Stimulated activated CD8-positive, alpha-beta memory T cell treated with anti-CD3 and anti-CD28 coated beads, Interleukin-4, amount 100 ng/mL, for 1 hour (primary cell): ENCODE measurements at regions not wholly inside any gene's neighbourhood (a gene's known extent, or its start where the extent isn't known, plus 50 kb on each side); places are given as distances from the start of the nearest gene placed in this dataset.

Source experiments
- DNase-seq, 2 donors: peaks; one replicate each; pipeline ENCODE4 v3.0.0-alpha.2; 2020; ENCODE audit warnings: low read depth in 2 of 2, low spot score in 1 of 2

DNA sequence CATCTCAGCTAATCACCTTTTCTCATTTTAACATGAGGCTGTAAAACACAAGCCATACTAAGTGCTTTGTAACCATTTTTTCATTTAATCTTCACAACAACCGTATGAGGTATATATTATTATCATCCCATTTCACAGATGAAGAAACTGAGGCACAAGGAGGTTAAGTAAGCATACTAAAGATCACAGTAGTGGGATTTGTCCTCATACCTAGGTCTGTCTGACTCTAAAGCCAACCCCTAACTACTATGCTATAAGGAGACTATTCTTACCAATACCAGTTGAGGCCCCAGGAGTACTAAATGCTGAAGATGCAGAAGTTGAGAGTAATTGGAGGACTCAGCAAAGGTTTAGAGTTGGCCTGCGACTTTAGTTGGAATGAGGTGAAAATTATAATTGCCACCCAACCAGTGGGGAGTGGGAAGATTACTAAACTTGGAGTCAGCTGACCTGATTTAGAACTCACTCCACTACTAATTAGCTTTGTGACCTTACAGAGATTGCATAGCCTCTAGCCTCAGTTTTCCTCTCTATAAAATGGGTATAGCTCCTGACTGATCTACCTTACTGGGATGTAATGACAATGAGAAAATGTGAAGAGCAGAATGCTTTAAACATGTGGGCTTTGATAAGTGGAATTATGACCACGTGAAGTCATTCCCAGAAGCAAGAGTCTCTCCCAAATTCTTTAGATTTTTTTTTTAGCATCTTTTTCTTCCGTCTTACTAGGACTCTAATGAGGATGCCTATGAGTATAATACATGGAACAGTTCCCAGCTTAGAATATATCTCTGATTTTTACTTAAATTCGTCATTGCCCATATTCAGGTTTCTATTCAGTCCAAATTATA lies 85.8 kb upstream of the IPO9 start:
- DNase-seq, result no peak

GRCh38 chr1:201745023-201745422 lies 83.9 kb upstream of the IPO9 start:
- DNase-seq, result no peak

DNA sequence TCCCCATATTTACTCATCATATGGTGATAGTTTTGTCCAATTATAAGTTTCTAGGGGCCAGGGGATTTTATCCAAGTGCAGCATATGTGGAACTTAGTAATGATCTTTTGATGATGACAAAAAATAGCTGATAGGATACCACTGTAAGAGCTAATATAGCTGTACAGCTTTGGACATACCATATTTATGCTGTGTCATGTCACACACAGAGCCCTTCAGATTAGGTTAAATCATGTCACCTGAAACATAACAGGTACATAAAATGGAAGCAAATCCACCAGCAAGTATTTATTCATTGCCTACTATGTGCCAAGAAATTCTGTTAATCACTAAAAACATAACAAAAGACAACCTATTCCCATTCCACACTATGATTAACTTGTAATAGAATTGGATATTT lies 82.8 kb upstream of the IPO9 start:
- no peak for DNase-seq

DNA sequence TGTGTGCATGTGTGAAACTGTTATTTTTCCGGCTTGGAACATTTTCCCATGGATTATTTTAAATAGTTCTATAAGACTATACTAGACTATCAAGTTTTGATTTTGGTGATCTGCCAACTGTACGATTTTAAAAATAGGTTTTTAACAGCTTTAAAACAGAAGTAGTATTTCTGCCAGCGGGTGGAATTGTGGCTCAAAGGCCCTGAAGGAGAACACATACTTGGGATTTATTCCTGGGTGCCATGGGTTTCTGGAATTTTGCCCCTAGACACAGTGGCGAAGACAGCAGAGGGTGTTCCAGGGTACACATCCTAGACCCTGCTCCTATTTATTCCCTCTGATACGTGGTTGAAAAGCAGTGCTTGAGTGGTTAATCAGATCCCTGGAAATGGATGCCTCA lies 81.7 kb upstream of the IPO9 start:
- no peak for DNase-seq

DNA sequence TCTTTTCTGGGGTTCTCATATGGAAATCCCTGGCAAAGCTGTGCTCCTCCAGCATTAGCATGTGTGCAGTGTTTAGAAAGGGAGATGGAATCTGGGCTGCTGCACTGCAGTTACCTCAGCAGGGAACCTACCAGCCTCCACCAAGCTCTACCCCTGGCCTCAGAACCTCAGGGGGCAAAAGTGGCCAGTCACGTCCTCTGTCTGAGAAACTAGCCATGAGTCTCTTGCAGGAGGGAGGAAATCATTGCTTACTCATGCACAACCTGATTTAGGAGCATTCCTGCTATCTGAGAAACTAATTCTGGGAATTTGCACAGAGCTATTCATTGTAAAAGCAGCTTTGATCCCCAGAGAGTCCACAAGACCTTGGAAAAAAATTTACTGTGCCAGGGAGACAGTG lies 80.6 kb upstream of the IPO9 start:
- DNase-seq, result no peak

GRCh38 chr1:201749059-201749690 lies 79.8 kb upstream of the IPO9 start:
- no peak for DNase-seq

DNA sequence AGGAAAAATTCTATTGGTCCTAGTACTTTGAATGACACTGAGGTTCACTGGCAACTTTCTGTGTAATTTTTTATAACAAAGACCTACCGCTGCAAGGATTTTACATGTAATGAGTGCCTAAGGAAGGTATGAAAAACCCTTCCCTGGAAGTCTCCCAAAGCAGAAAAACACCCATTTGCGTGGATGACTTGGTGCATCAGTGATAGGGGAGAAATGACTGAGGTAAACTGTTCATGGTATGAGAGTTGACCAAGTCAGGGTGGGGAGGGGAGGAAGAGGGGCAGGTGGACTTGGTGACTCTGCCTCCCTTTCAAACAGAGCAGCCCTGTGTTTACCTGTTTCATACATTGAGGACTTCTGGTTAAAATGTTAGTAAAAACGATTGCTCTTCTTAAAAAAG lies 78.8 kb upstream of the IPO9 start:
- DNase-seq, result no peak

DNA sequence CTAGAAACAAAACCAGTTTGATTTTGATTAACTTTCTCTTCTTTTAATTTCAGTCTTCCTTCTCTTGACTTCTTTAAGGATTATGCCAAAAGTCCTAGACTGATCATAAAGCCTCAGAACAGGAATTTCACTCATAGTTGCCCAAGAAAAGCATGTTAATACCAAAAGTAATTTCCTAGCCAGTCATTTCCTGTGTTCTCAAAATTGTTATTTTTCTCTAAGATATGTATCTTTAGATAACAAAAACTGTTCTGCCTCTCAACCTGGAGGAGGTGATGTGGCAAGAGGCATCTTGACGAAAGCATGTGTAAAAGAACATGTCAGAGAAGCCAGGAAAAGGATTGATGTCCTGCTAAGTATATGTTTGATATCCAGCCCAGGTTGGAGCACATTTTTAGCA lies 78.0 kb upstream of the IPO9 start:
- DNase-seq, result no peak

DNA sequence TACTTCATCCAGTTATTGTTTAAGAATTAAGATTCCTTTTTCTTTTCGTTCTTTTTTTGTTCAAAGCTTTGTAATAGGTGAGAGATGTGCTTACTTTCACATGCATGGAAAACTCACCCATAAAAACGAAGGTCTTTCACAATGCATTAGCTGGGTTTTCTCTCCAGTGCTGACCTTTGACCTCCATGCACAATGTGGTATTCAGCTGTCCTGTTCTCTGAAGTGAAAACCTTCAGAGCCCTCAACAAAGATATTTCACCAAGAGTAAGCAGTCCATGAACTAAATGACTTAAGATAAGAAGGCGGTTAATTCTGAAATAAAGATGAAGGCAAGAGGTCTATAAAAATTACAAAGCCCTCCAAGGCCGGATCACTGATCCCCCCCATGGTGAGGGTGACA lies 77.1 kb upstream of the IPO9 start:
- no peak for DNase-seq

DNA sequence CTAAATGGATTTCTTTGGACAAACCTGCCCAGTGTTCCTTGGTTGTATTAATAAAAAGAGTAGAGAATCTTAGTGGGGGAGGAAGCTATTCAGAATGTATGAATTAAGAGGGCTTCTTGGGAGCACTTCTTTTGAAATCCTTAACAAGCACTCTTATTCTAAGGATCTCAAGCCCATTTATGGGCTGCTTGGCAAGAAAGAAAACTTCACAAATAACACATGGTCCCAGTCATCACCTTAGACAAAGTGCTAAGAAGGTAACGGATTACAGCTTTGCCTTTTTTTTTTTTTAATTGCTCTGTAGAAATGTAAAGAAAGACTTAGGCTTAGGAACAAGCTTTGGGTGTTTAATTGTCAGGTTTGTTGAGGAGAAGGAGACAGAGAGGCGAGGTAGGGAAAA lies 76.6 kb upstream of the IPO9 start:
- DNase-seq, result no peak

GRCh38 chr1:201753492-201753891 lies 75.5 kb upstream of the IPO9 start:
- no peak for DNase-seq

GRCh38 chr1:201754353-201754752 lies 74.6 kb upstream of the IPO9 start:
- no peak for DNase-seq

- no peak for DNase-seq
These were observed 73.8 kb upstream of the IPO9 start for GRCh38 chr1:201755200-201755599.

DNA sequence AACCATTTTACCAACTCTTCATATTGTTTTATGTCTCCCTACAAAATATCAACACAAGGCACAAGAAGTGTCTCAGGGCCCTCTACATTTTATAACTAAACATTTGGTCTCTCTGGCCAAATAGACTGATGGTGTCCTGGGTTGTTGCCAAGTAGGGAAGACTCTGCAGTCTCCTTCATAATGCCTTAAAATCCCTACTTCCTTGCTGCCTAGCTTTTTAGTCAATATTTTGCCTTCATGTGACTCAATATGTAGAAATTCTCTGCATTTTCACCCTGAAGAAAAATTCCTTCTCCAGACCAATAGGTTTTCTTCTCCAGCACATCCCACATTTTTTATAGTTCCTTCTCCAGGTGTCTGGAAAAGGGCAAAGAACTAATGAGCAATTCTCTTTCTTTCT lies 72.6 kb upstream of the IPO9 start:
- DNase-seq, result no peak

- no peak for DNase-seq
These were observed 70.4 kb upstream of the IPO9 start for GRCh38 chr1:201758499-201759050.

DNA sequence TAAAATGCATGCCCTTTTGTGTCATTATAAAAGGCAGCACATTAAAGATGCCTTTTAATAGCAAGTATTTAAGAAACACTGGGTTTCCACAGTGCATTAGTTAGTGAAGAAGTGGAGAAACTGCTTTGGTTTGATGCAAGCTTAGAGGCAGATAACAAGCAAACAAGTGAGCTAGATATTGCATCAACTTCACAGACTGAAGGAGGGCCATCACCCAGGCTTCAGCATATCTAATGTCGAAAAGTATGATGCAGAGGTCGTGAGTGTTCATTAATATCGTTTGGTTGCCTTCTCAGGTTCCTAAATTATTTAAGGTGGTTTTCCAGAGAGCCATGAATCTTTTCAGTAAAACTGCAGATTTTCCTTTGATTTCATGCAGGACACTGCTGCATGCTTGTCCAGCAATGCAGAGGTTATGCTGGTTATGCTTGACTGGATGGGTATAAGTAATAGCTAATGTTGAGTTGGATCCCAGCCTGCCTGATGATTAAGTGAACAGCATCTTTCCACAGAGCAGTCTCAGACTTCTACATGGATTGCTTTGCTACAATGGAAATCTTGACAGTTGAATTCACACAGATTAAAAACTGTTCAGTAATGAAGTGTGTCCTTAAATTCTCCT lies 69.7 kb upstream of the IPO9 start:
- DNase-seq, result no peak

DNA sequence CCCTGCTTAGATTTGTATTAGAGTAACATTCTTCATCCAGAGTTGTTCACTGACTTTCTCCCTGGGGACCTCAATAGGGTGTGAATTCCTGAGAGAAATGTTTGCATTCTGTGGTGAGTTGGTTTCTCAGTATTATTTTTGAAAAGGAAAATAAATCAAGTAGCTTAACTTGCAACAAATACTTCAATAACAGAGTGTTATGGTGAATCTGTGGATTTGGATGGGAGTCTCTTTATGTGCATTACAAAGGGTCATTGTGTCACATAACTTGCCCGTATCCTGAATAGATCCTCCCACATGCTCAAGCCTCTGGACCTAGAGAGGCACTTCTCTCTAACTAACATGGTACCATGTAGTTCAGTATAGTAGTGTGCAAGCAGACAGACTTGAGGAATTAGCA lies 68.4 kb upstream of the IPO9 start:
- no peak for DNase-seq

- no peak for DNase-seq
These were observed 67.8 kb upstream of the IPO9 start for GRCh38 chr1:201761178-201761577.

DNA sequence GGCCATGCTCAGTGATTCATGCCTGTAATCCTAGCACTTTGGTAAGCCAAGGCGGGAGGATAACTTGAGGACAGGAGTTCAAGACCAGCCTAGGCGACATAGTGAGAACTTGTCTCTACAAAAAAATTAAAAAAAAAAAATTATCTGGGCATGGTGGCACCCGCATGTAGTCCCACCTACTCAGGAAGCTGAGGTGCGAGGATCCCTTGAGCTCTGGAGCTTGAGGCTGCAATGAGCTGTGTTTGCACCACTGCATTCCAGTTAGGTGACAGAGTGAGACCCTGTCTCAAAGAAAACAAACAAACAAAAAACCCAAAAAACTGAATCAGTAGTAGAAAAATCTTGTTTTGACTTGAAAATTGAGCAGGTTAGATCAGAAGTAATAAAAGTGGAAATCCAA lies 67.1 kb upstream of the IPO9 start:
- no peak for DNase-seq

DNA sequence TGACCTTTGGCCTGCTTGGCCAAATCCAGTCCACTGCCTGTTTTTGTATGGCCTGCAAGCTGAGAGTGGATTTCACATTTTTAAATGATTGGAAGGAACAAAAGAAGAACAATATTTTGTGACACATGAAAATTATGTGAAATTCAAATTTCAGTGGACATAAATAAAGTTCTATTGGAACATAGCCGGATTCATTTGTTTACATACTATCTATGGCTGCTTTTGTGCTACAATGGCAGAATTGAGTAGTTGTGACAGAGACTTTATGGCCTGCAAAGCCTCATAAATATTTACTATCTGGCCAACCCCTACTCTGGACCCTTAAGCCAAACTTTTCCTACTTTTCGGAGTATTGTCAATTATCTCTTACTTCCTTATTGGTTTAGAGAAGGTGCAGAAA lies 66.6 kb upstream of the IPO9 start:
- no peak for DNase-seq

GRCh38 chr1:201763455-201764140 lies 65.4 kb upstream of the IPO9 start:
- no peak for DNase-seq

- no peak for DNase-seq
These were observed 64.8 kb upstream of the IPO9 start for GRCh38 chr1:201764166-201764565.
